OCI-LY7 (cell line): ENCODE measurements at regions not wholly inside any gene's neighbourhood (a gene's known extent, or its start where the extent isn't known, plus 50 kb on each side); places are given as distances from the start of the nearest gene placed in this dataset.

Experiments used
- BruUV-seq: library from RNA; stranded (reverse); fragments of 400-500 nt; replicated peaks from 2 replicates; lab custom pipeline; 2021; lab: Mats Ljungman, UMichigan
- CTCF ChIA-PET: fragments of 300-600 bp; sonication (Branson Sonifier 250); formaldehyde crosslinking; loops from one replicate; lab custom pipeline; 2022; ENCODE audit warnings: antibody characterized with exemption; ENCODE audit not compliant: unreplicated experiment; lab: Charles Lee
- POLR2A ChIA-PET: fragments of 300-600 bp; sonication (Branson Sonifier 250); formaldehyde crosslinking; loops from one replicate; lab custom pipeline; 2022; ENCODE audit warnings: antibody characterized with exemption; lab: Charles Lee
- DNase-seq: peaks from one replicate; pipeline ENCODE4 v3.0.0-alpha.2; 2015; ENCODE audit warnings: low spot score
- H2AFZ ChIP-seq: fragments of 200-600 bp; sonication (generic), shearing (Covaris generic); 2 replicates; pipeline ENCODE4 v1.6.1; 2014; ENCODE audit warnings: mild to moderate bottlenecking, antibody characterized with exemption, low read length, moderate library complexity
- H3K27ac ChIP-seq: fragments of 200-600 bp; sonication (generic); 2 replicates; pipeline ENCODE4 v1.5.1; 2014; ENCODE audit warnings: mixed run types, low read depth, mild to moderate bottlenecking, moderate library complexity, low read length, inconsistent platforms; ENCODE audit not compliant: poor library complexity, severe bottlenecking
- H3K36me3 ChIP-seq: fragments of 200-600 bp; sonication (generic); 2 replicates; pipeline ENCODE4 v1.6.1; 2014; ENCODE audit warnings: mild to moderate bottlenecking, antibody characterized with exemption, low read length, moderate library complexity, mixed read lengths; ENCODE audit not compliant: insufficient read depth
- H3K4me1 ChIP-seq: fragments of 200-600 bp; sonication (generic); 2 replicates; pipeline ENCODE4 v1.5.1; 2014; ENCODE audit warnings: mild to moderate bottlenecking, low read length; ENCODE audit not compliant: insufficient read depth, poor library complexity, severe bottlenecking
- H3K4me2 ChIP-seq: fragments of 200-600 bp; sonication (generic); 2 replicates; pipeline ENCODE4 v1.6.1; 2014; ENCODE audit warnings: mild to moderate bottlenecking, low read length
- H3K4me3 ChIP-seq: fragments of 200-600 bp; sonication (generic); 2 replicates; pipeline ENCODE4 v1.5.1; 2014; ENCODE audit warnings: mild to moderate bottlenecking, low read depth, low read length; ENCODE audit not compliant: poor library complexity, severe bottlenecking
- H3K79me2 ChIP-seq: fragments of 200-600 bp; sonication (generic); 2 replicates; pipeline ENCODE4 v1.6.1; 2016; ENCODE audit warnings: low read depth, mild to moderate bottlenecking, low read length, moderate library complexity, mixed read lengths; ENCODE audit not compliant: insufficient read depth
- H3K9me2 ChIP-seq: fragments of 200-600 bp; sonication (generic); 2 replicates; pipeline ENCODE4 v1.6.1; 2016; ENCODE audit warnings: mild to moderate bottlenecking, low read length, mixed read lengths; ENCODE audit not compliant: insufficient read depth
- H3K9me3 ChIP-seq: fragments of 200-600 bp; sonication (generic); 2 replicates; pipeline ENCODE4 v1.6.1; 2014; ENCODE audit warnings: mild to moderate bottlenecking, mixed run types, low read length, mixed read lengths
- H4K20me1 ChIP-seq: fragments of 200-600 bp; sonication (generic); 2 replicates; pipeline ENCODE4 v1.6.1; 2014; ENCODE audit warnings: mild to moderate bottlenecking, antibody characterized with exemption, low read length, moderate library complexity, mixed read lengths; ENCODE audit not compliant: insufficient read depth
- CTCF ChIP-seq: fragments of 200-600 bp; sonication (generic); conservative IDR thresholded peaks from 2 replicates; pipeline ENCODE4 v1.5.1; 2014; ENCODE audit warnings: mild to moderate bottlenecking, antibody characterized with exemption, low read length, moderate library complexity, mixed read lengths
- EZH2phosphoT487 ChIP-seq: fragments of 200-600 bp; sonication (generic); IDR thresholded peaks from 2 replicates; pipeline ENCODE4 v1.6.1; 2018; ENCODE audit warnings: low read depth, borderline replicate concordance, mild to moderate bottlenecking, mixed run types, antibody characterized with exemption, low read length, moderate library complexity, mixed read lengths
- intact Hi-C: fragments of 100-400 bp; cut with micrococcal nuclease; formaldehyde crosslinking; loops from one replicate; pipeline ENCODE4 v1.10.0; 2022; ENCODE audit not compliant: unreplicated experiment

- no peaks in the 10 kb centered on the region for H3K79me2 ChIP-seq
- H3K9me3 ChIP-seq, result no peaks in the 10 kb centered on the region
- no peaks in the 10 kb centered on the region for H3K4me1 ChIP-seq
- intact Hi-C loops, result no loop called here
- DNase-seq, result no peak
- H3K27ac ChIP-seq, result no peak overlapping the region
- POLR2A ChIA-PET, result interaction anchor here (0.6 kb wide), 1 partner anchor 79 kb away, joined by 3 read pairs; no protein-coding TSS in a partner anchor
- H3K9me2 ChIP-seq, result no peaks in the 10 kb centered on the region
- no peaks in the 10 kb centered on the region for H3K36me3 ChIP-seq
- no peaks in the 10 kb centered on the region for H4K20me1 ChIP-seq
- H2AFZ ChIP-seq, result no peak overlapping the region
- no peak overlapping the region for H3K4me2 ChIP-seq
- CTCF ChIA-PET, result no interaction called here
- no peak overlapping the region for H3K4me3 ChIP-seq
- TF ChIP-seq EZH2phosphoT487 (no peak), CTCF (no peak)
- no TSS peak for BruUV-seq
These were observed 129.1 kb upstream of the NCAM1 start for GRCh38 chr11:112831969-112832766.

- H3K36me3 ChIP-seq, result no peaks in the 10 kb centered on the region
- BruUV-seq, result no TSS peak
- H3K4me3 ChIP-seq, result no peak overlapping the region
- CTCF ChIA-PET, result no interaction called here
- intact Hi-C loops, result no loop called here
- no peak overlapping the region for H2AFZ ChIP-seq
- H3K4me2 ChIP-seq, result no peak overlapping the region
- H3K4me1 ChIP-seq, result no peaks in the 10 kb centered on the region
- H3K9me2 ChIP-seq, result no peaks in the 10 kb centered on the region
- no peaks in the 10 kb centered on the region for H3K79me2 ChIP-seq
- no peaks in the 10 kb centered on the region for H4K20me1 ChIP-seq
- TF ChIP-seq EZH2phosphoT487, result no peak
- no peak for TF ChIP-seq CTCF
- H3K27ac ChIP-seq, result no peak overlapping the region
- POLR2A ChIA-PET, result no interaction called here
- H3K9me3 ChIP-seq, result no peaks in the 10 kb centered on the region
- no peak for DNase-seq
These were observed 126.9 kb upstream of the NCAM1 start for GRCh38 chr11:112834277-112834755.
